Ishikawa (cell line): ENCODE measurements at regions not wholly inside any gene's neighbourhood (a gene's known extent, or its start where the extent isn't known, plus 50 kb on each side); places are given as distances from the start of the nearest gene placed in this dataset.

Source experiments
- CEBPB ChIP-seq: IDR thresholded peaks from 2 replicates; pipeline ENCODE4 v1.6.1; 2012
- CREB1 ChIP-seq: IDR thresholded peaks from 2 replicates; pipeline ENCODE4 v1.6.1; 2012; ENCODE audit warnings: low read depth
- EGR1 ChIP-seq: IDR thresholded peaks from 2 replicates; pipeline ENCODE4 v1.6.1; 2012
- EP300 ChIP-seq: IDR thresholded peaks from 2 replicates; pipeline ENCODE4 v1.6.1; 2012; ENCODE audit warnings: borderline replicate concordance
- FOXM1 ChIP-seq: IDR thresholded peaks from 2 replicates; pipeline ENCODE4 v1.6.1; 2012; ENCODE audit warnings: low read depth, borderline replicate concordance
- MAX ChIP-seq: IDR thresholded peaks from 2 replicates; pipeline ENCODE4 v1.6.1; 2012
- NFIC ChIP-seq: IDR thresholded peaks from 2 replicates; pipeline ENCODE4 v1.6.1; 2012
- RAD21 ChIP-seq: IDR thresholded peaks from 2 replicates; pipeline ENCODE4 v1.6.1; 2012; ENCODE audit warnings: low read depth
- REST ChIP-seq: IDR thresholded peaks from 2 replicates; pipeline ENCODE4 v1.6.1; 2012; ENCODE audit warnings: low read depth, mild to moderate bottlenecking
- TAF1 ChIP-seq: IDR thresholded peaks from 2 replicates; pipeline ENCODE4 v1.6.1; 2012; ENCODE audit warnings: low read depth, mild to moderate bottlenecking
- TCF12 ChIP-seq: IDR thresholded peaks from 2 replicates; pipeline ENCODE4 v1.6.1; 2012; ENCODE audit warnings: low read depth
- TEAD4 ChIP-seq: IDR thresholded peaks from 2 replicates; pipeline ENCODE4 v1.6.1; 2012
- YY1 ChIP-seq: IDR thresholded peaks from 2 replicates; pipeline ENCODE4 v1.6.1; 2012; ENCODE audit warnings: low read depth
- ZBTB7A ChIP-seq: IDR thresholded peaks from 2 replicates; pipeline ENCODE4 v1.6.1; 2012; ENCODE audit warnings: low read depth
- TF ChIP-seq, protein P1 (sequence below): IDR thresholded peaks from 2 replicates; pipeline ENCODE4 v1.6.1; 2012

DNA sequence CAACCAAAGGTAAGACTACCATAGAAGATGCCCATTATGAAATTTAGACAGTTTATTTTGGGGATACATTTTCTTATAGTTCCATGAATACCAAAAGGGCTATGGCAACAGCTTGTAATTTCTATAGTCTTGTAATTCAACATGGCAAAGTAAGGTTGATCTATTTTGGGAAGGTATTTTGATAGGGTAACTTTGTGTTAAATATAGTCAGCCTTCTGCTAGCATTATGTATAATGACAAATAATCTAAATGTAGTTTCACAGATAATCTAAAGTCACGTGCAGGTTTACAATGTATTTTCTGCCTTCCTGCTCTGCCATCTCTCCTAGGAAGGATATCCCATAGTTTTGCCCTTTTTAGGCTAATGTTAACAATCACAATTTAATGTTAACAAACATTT lies 85.9 kb upstream of the DPH5 start:
- TF ChIP-seq REST (no peak), RAD21 (no peak), YY1 (no peak)

GRCh38 chr1:101109791-101110190 lies 84.2 kb upstream of the DPH5 start:
- TF ChIP-seq EP300 (no peak), TAF1 (no peak), CEBPB (no peak), RAD21 (no peak), CREB1 (no peak), ZBTB7A (no peak), MAX (no peak), EGR1 (no peak), YY1 (no peak), REST (no peak), NFIC (no peak), FOXM1 (no peak), TEAD4 (no peak), TCF12 (no peak)
- TF ChIP-seq, protein P1, sequence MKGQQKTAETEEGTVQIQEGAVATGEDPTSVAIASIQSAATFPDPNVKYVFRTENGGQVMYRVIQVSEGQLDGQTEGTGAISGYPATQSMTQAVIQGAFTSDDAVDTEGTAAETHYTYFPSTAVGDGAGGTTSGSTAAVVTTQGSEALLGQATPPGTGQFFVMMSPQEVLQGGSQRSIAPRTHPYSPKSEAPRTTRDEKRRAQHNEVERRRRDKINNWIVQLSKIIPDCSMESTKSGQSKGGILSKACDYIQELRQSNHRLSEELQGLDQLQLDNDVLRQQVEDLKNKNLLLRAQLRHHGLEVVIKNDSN: no peak

GRCh38 chr1:101108111-101108500 lies 82.5 kb upstream of the DPH5 start:
- no peak for TF ChIP-seq EGR1
- TF ChIP-seq, protein P1: no peak
- TF ChIP-seq FOXM1: no peak
- no peak for TF ChIP-seq REST
- TF ChIP-seq ZBTB7A: no peak
- no peak for TF ChIP-seq TEAD4
- TF ChIP-seq YY1: no peak
- no peak for TF ChIP-seq MAX
- TF ChIP-seq EP300: no peak
- TF ChIP-seq TAF1: no peak
- no peak for TF ChIP-seq NFIC
- TF ChIP-seq TCF12: no peak
- TF ChIP-seq CEBPB: no peak
- no peak for TF ChIP-seq CREB1
- no peak for TF ChIP-seq RAD21

GRCh38 chr1:101107496-101108110 lies 82.0 kb upstream of the DPH5 start:
- no peak for TF ChIP-seq CREB1
- no peak for TF ChIP-seq REST
- TF ChIP-seq TEAD4: no peak
- no peak for TF ChIP-seq FOXM1
